Heart left ventricle (tissue), 16 donors: ENCODE measurements at regions not wholly inside any gene's neighbourhood (a gene's known extent, or its start where the extent isn't known, plus 50 kb on each side); places are given as distances from the start of the nearest gene placed in this dataset.

Experiments
- ATAC-seq, 4 donors: fragments of 200-7000 bp; cut with Tn5 transposase; one replicate each; pipeline ENCODE4 v1.9.1; 2020 to 2022; ENCODE audit warnings: moderate library complexity in 4 of 4, mild to moderate bottlenecking in 3 of 4, moderate number of reproducible peaks in 1 of 4
- DNase-seq, 5 donors: peaks; one replicate each; pipeline ENCODE4 v3.0.0-alpha.2; 2020
- H3K27ac ChIP-seq, 12 donors: fragments of 200-600 bp; sonication (generic) in 4 of 12; one replicate each; pipeline versions ENCODE4 v1.5.0 to v1.8.0; 2016 to 2022; ENCODE audit warnings: mild to moderate bottlenecking in 2 of 12
- H3K27me3 ChIP-seq, 9 donors: fragments of 200-600 bp; sonication (generic) in 2 of 9; one replicate each; pipeline versions ENCODE4 v1.5.1 to v1.8.0; 2016 to 2022; ENCODE audit warnings: mild to moderate bottlenecking in 3 of 9
- H3K36me3 ChIP-seq, 9 donors: fragments of 200-600 bp; sonication (generic) in 2 of 9; one replicate each; pipeline versions ENCODE4 v1.5.0 to v1.8.0; 2018 to 2022; ENCODE audit warnings: mild to moderate bottlenecking in 2 of 9
- H3K4me1 ChIP-seq, 12 donors: fragments of 200-600 bp; sonication (generic) in 4 of 12; one replicate each; pipeline versions ENCODE4 v1.5.0 to v1.8.0; 2016 to 2022; ENCODE audit warnings: mild to moderate bottlenecking in 3 of 12
- H3K4me3 ChIP-seq, 12 donors: fragments of 200-600 bp; sonication (generic) in 4 of 12; one replicate each; pipeline versions ENCODE4 v1.5.0 to v1.8.0; 2017 to 2022; ENCODE audit warnings: mild to moderate bottlenecking in 9 of 12, moderate library complexity in 4 of 12
- H3K9me3 ChIP-seq, 12 donors: fragments of 200-600 bp; sonication (generic) in 4 of 12; one replicate each; pipeline versions ENCODE4 v1.5.0 to v1.8.0; 2016 to 2022; ENCODE audit warnings: mild to moderate bottlenecking in 1 of 12
- POLR2A ChIP-seq, 2 donors: fragments of 450-650 bp; IDR thresholded peaks; one replicate each; pipeline ENCODE4 v1.6.1; 2017; ENCODE audit warnings: antibody characterized with exemption in 2 of 2, mild to moderate bottlenecking in 2 of 2, moderate library complexity in 2 of 2
- WGBS, 4 donors: extraction: QIAGEN DNeasy Blood & Tissue Kit in 2 of 4; methylation state at CpG; one replicate each; pipeline versions ENCODE4 v1.1.5 to v1.1.7; 2013 to 2018; 5-methylcytosine and 5-hydroxymethylcytosine counted together
- intact Hi-C, 10 donors: fragments of 100-400 bp; cut with DNase I; formaldehyde crosslinking; loops; one replicate each; pipeline versions ENCODE4 v1.11.1 to v1.14.2; 2022
- TF ChIP-seq, protein P1 (sequence below), 12 donors: fragments of 200-600 bp; sonication (generic) in 4 of 12; IDR thresholded peaks; one replicate each; pipeline versions ENCODE4 v1.5.0 to v1.8.0; 2018 to 2022; ENCODE audit warnings: antibody characterized with exemption in 12 of 12, mild to moderate bottlenecking in 5 of 12
- donor health status: ischemic (EF 13 %, LVEDD 7.1; RV severe dilation, severe dysfunction).
- donor health status: healthy with polysubstance abuse.
- donor health status: DM: no; HTN: yes; CAD: no.
- donor health status: DM: no; HTN: no; CAD: no.
- donor health status: ischemic (EF 25% LVEDD 6.9; RV normal size, moderate dysfunction).
- donor health status: ischemic (EF 25% LVEDD 5.7; RV mildly dilated, moderate dysfunction).
- donor health status: healthy.
- donor health status: DM: yes; HTN: yes; CAD: no.
- donor health status: ischemic (EF 35%, LVEDD 5.7; RV mildly dilated, moderate dysfunction).
- donor health status: nonischemic (EF 11% LVEDD 7.7; RV severe dilation, severe dysfunction).
- donor health status: DM: yes; HTN: yes; CAD: no.
- donor health status: PGD.
- donor health status: ischemic (EF 29% LVEDD 5.4; RV normal size, mild dysfunction).
- donor health status: nonischemic (EF 23%, LVEDD 6.1; RV moderate dilation, normal function).

GRCh38 chr6:167547328-167547692 is 222.4 kb downstream of the TTLL2 start:
- Histone ChIP-seq H3K9me3 (peaks cover 0 to 4% (median 0%) of the 10 kb centered on the region in 12 donors), H3K36me3 (no peaks in the 10 kb centered on the region), H3K4me3 (no peak overlapping the region), H3K27ac (peak overlapping the region in 7 of 12 donors; percentile 2 to 65 (median 39)), H3K27me3 (no peaks in the 10 kb centered on the region), H3K4me1 (peaks cover 9 to 45% (median 28%) of the 10 kb centered on the region in 12 donors)
- TF ChIP-seq POLR2A (IDR thresholded peaks at IDR 0.05) = no peak
- TF ChIP-seq, protein P1, sequence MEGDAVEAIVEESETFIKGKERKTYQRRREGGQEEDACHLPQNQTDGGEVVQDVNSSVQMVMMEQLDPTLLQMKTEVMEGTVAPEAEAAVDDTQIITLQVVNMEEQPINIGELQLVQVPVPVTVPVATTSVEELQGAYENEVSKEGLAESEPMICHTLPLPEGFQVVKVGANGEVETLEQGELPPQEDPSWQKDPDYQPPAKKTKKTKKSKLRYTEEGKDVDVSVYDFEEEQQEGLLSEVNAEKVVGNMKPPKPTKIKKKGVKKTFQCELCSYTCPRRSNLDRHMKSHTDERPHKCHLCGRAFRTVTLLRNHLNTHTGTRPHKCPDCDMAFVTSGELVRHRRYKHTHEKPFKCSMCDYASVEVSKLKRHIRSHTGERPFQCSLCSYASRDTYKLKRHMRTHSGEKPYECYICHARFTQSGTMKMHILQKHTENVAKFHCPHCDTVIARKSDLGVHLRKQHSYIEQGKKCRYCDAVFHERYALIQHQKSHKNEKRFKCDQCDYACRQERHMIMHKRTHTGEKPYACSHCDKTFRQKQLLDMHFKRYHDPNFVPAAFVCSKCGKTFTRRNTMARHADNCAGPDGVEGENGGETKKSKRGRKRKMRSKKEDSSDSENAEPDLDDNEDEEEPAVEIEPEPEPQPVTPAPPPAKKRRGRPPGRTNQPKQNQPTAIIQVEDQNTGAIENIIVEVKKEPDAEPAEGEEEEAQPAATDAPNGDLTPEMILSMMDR (IDR thresholded peaks at IDR 0.05) = no peak
- DNase-seq (no peak), ATAC-seq (no peak)
- intact Hi-C loops = loop anchor here in 1 of 10 donors (5.0 kb wide), 1 partner anchor 55 kb away; no protein-coding TSS in a partner anchor

- intact Hi-C loops = loop anchor here in 1 of 10 donors (5.0 kb wide), 1 partner anchor 55 kb away; no protein-coding TSS in a partner anchor
- Histone ChIP-seq H3K27me3 (no peaks in the 10 kb centered on the region), H3K9me3 (peaks cover 0 to 4% (median 0%) of the 10 kb centered on the region in 12 donors), H3K4me3 (no peak overlapping the region), H3K4me1 (peaks cover 9 to 45% (median 28%) of the 10 kb centered on the region in 12 donors), H3K27ac (peak overlapping the region in 6 of 12 donors; percentile 35 to 65 (median 44)), H3K36me3 (no peaks in the 10 kb centered on the region)
- 45 to 56% (median 55%) methylated on average over 7 of the region's 7 CpGs for WGBS, 4 donors
- ATAC-seq = no peak
- TF ChIP-seq, protein P1 (IDR thresholded peaks at IDR 0.05) = no peak
- TF ChIP-seq POLR2A (IDR thresholded peaks at IDR 0.05) = no peak
- DNase-seq = peak in 2 of 5 donors; percentile 45 to 56
Measured at GRCh38 chr6:167547751-167548150, 222.9 kb downstream of the TTLL2 start.

- no peak for ATAC-seq
- Histone ChIP-seq H3K27ac (peak overlapping the region in 1 of 12 donors; percentile 35), H3K9me3 (peaks cover 0 to 4% (median 0%) of the 10 kb centered on the region in 12 donors), H3K4me1 (peaks cover 9 to 38% (median 25%) of the 10 kb centered on the region in 12 donors), H3K27me3 (no peaks in the 10 kb centered on the region), H3K4me3 (no peak overlapping the region), H3K36me3 (no peaks in the 10 kb centered on the region)
- DNase-seq = no peak
- TF ChIP-seq, protein P1 (IDR thresholded peaks at IDR 0.05) = no peak
- no peak for TF ChIP-seq POLR2A (IDR thresholded peaks at IDR 0.05)
- intact Hi-C loops = loop anchor here in 1 of 10 donors (5.0 kb wide), 1 partner anchor 56 kb away; no protein-coding TSS in a partner anchor
- 83 to 100% (median 92%) methylated on average over 4 to 5 of the region's 5 CpGs for WGBS, 4 donors
Measured at GRCh38 chr6:167548451-167548850, 223.6 kb downstream of the TTLL2 start.

- ATAC-seq = no peak
Measured at GRCh38 chr6:167549213-167549612, 224.3 kb downstream of the TTLL2 start.

More at GRCh38 chr6:167549213-167549612, 224.3 kb downstream of the TTLL2 start:
- H3K27me3 ChIP-seq = no peaks in the 10 kb centered on the region
- no peak overlapping the region for H3K4me3 ChIP-seq
- peak overlapping the region in 1 of 12 donors; percentile 9 for H3K27ac ChIP-seq
- intact Hi-C loops = loop anchor here in 1 of 10 donors (5.0 kb wide), 1 partner anchor 57 kb away; no protein-coding TSS in a partner anchor
- no peaks in the 10 kb centered on the region for H3K36me3 ChIP-seq
- TF ChIP-seq, protein P1 (IDR thresholded peaks at IDR 0.05) = no peak
- no peak for TF ChIP-seq POLR2A (IDR thresholded peaks at IDR 0.05)
- no peak for DNase-seq
- peaks cover 9 to 31% (median 21%) of the 10 kb centered on the region in 12 donors for H3K4me1 ChIP-seq
- peaks cover 0 to 4% (median 0%) of the 10 kb centered on the region in 12 donors for H3K9me3 ChIP-seq
- WGBS, 4 donors = 85 to 95% (median 89%) methylated on average over 9 of the region's 9 CpGs
